Motor neuron (in vitro differentiated cells): ENCODE measurements at regions not wholly inside any gene's neighbourhood (a gene's known extent, or its start where the extent isn't known, plus 50 kb on each side); places are given as distances from the start of the nearest gene placed in this dataset.
A peak's percentile ranks its signal among the peaks of the same experiment; 100 is the strongest.

ENCODE experiments used
- ATAC-seq, 8 experiments: fragments of 200-7000 bp; cut with Tn5 transposase; replicated peaks in 6 of 8; 2 replicates each; pipeline ENCODE4 v1.8.0; 2021; ENCODE audit warnings: mild to moderate bottlenecking in 8 of 8, moderate library complexity in 8 of 8
- H3K27ac ChIP-seq, 2 donors: fragments of 250-450 bp; sonication (Bioruptor Pico); 2 replicates each; pipeline ENCODE4 v1.9.0; 2021; ENCODE audit warnings: antibody characterized with exemption in 2 of 2, mild to moderate bottlenecking in 2 of 2, moderate library complexity in 1 of 2
- H3K4me1 ChIP-seq, 2 donors: fragments of 250-450 bp; sonication (Bioruptor Pico); replicated peaks in 1 of 2; 2 replicates each; pipeline ENCODE4 v1.6.1; 2021; ENCODE audit warnings: antibody characterized with exemption in 2 of 2, mild to moderate bottlenecking in 2 of 2, moderate library complexity in 1 of 2
- H3K4me3 ChIP-seq, 5 donors: fragments of 250-450 bp; sonication (Bioruptor Pico); 2 replicates each; pipeline ENCODE4 v1.9.0; 2021; ENCODE audit warnings: antibody characterized with exemption in 5 of 5, mild to moderate bottlenecking in 5 of 5, moderate library complexity in 4 of 5
- WGBS, 10 experiments: fragments of 450-650 bp; shearing (Covaris generic); methylation state at CpG; one replicate each; pipeline ENCODE4 v1.0.0; 2022; 5-methylcytosine and 5-hydroxymethylcytosine counted together
- in situ Hi-C, 9 experiments: fragments of 400-800 bp; cut with MboI; loops; one replicate each; pipeline ENCODE4 v1.15.0; 2021; ENCODE audit warnings: low sequenced_read_pairs in 9 of 9, low pct_unique_long_range_greater_than_20kb in 2 of 9; ENCODE audit not compliant: unreplicated experiment in 9 of 9

GRCh38 chr11:115706626-115707135, 202.5 kb upstream of the CADM1 start:
- in situ Hi-C loops: no loop called here

GRCh38 chr11:115705200-115705599, 201.0 kb upstream of the CADM1 start:
- H3K4me3 ChIP-seq: no peak overlapping the region
- in situ Hi-C loops: no loop called here
- ATAC-seq: no peak
- no peak overlapping the region for H3K27ac ChIP-seq
- peaks cover 8 to 21% of the 10 kb centered on the region in 2 donors for H3K4me1 ChIP-seq
- WGBS, 10 experiments: 14 to 63% (median 50%) methylated on average over 1 to 2 of the region's 2 CpGs; no CpG with 5 or more reads in 5 of the 10 experiments

More at GRCh38 chr11:115706626-115707135, 202.5 kb upstream of the CADM1 start:
- H3K4me1 ChIP-seq: peaks cover 8 to 32% of the 10 kb centered on the region in 2 donors
- ATAC-seq: no peak
- WGBS, 10 experiments: 33 to 100% (median 64%) methylated on average over 1 of the region's 1 CpG; no CpG with 5 or more reads in 4 of the 10 experiments
- no peak overlapping the region for H3K27ac ChIP-seq
- H3K4me3 ChIP-seq: no peak overlapping the region

GRCh38 chr11:115700981-115701875, 197.0 kb upstream of the CADM1 start:
- in situ Hi-C loops: no loop called here
- Histone ChIP-seq H3K4me1 (peaks cover 15 to 24% of the 10 kb centered on the region in 2 donors), H3K4me3 (no peak overlapping the region), H3K27ac (no peak overlapping the region)
- 0 to 82% (median 60%) methylated on average over 1 to 6 of the region's 12 CpGs; no CpG with 5 or more reads in 2 of the 10 experiments for WGBS, 10 experiments
- peak in 1 of 8 experiments; percentile 23 for ATAC-seq

GRCh38 chr11:115700496-115700895, 196.3 kb upstream of the CADM1 start:
- 3 to 79% (median 58%) methylated on average over 2 to 4 of the region's 4 CpGs; no CpG with 5 or more reads in 2 of the 10 experiments for WGBS, 10 experiments
- Histone ChIP-seq H3K4me1 (peaks cover 22 to 31% of the 10 kb centered on the region in 2 donors), H3K4me3 (no peak overlapping the region), H3K27ac (no peak overlapping the region)
- ATAC-seq: no peak
- in situ Hi-C loops: no loop called here

GRCh38 chr11:115699733-115700132, 195.5 kb upstream of the CADM1 start:
- WGBS, 10 experiments: 20 to 83% (median 56%) methylated on average over 1 to 2 of the region's 3 CpGs; no CpG with 5 or more reads in 5 of the 10 experiments
- H3K27ac ChIP-seq: no peak overlapping the region
- H3K4me1 ChIP-seq: peaks cover 27 to 35% of the 10 kb centered on the region in 2 donors

GRCh38 chr11:115699326-115699725, 195.1 kb upstream of the CADM1 start:
- in situ Hi-C loops: no loop called here
- peaks cover 27 to 35% of the 10 kb centered on the region in 2 donors for H3K4me1 ChIP-seq
- ATAC-seq: no peak
- H3K27ac ChIP-seq: no peak overlapping the region
- no peak overlapping the region for H3K4me3 ChIP-seq
- WGBS, 10 experiments: 0 to 100% (median 40%) methylated on average over 1 to 4 of the region's 5 CpGs; no CpG with 5 or more reads in 2 of the 10 experiments

More at GRCh38 chr11:115699733-115700132, 195.5 kb upstream of the CADM1 start:
- in situ Hi-C loops: no loop called here
- H3K4me3 ChIP-seq: no peak overlapping the region
- ATAC-seq: peak in 5 of 8 experiments; percentile 26 to 86 (median 57)

GRCh38 chr11:115698243-115698642, 194.0 kb upstream of the CADM1 start:
- WGBS, 10 experiments: 21 to 100% (median 80%) methylated on average over 1 to 4 of the region's 4 CpGs
- Histone ChIP-seq H3K4me3 (no peak overlapping the region), H3K4me1 (peaks cover 27 to 35% of the 10 kb centered on the region in 2 donors), H3K27ac (no peak overlapping the region)
- no peak for ATAC-seq
- in situ Hi-C loops: no loop called here

- H3K27ac ChIP-seq: no peak overlapping the region
- ATAC-seq: peak in 6 of 8 experiments; percentile 15 to 70 (median 56)
- no peak overlapping the region for H3K4me3 ChIP-seq
- in situ Hi-C loops: no loop called here
- peaks cover 22 to 32% of the 10 kb centered on the region in 2 donors for H3K4me1 ChIP-seq
- 0 to 90% (median 55%) methylated on average over 1 to 3 of the region's 4 CpGs; no CpG with 5 or more reads in 4 of the 10 experiments for WGBS, 10 experiments
Measured at GRCh38 chr11:115696563-115696962, 192.3 kb upstream of the CADM1 start.

GRCh38 chr11:115695677-115696364, 191.6 kb upstream of the CADM1 start:
- H3K4me3 ChIP-seq: no peak overlapping the region
- peak in 5 of 8 experiments; percentile 38 to 70 (median 66) for ATAC-seq
- peak overlapping the region in 1 of 2 donors; percentile 43 for H3K27ac ChIP-seq
- 0 to 57% (median 40%) methylated on average over 1 to 2 of the region's 5 CpGs; no CpG with 5 or more reads in 5 of the 10 experiments for WGBS, 10 experiments
- in situ Hi-C loops: no loop called here
- peaks cover 19 to 29% of the 10 kb centered on the region in 2 donors for H3K4me1 ChIP-seq

- no peak overlapping the region for H3K27ac ChIP-seq
- H3K4me3 ChIP-seq: no peak overlapping the region
- ATAC-seq: no peak
- peaks cover 23 to 27% of the 10 kb centered on the region in 2 donors for H3K4me1 ChIP-seq
- in situ Hi-C loops: no loop called here
- WGBS, 10 experiments: 33 to 100% (median 89%) methylated on average over 1 to 3 of the region's 3 CpGs; no CpG with 5 or more reads in 6 of the 10 experiments
Measured at GRCh38 chr11:115693002-115693401, 188.8 kb upstream of the CADM1 start.

- no peak for ATAC-seq
- in situ Hi-C loops: no loop called here
- Histone ChIP-seq H3K27ac (no peak overlapping the region), H3K4me1 (peaks cover 13 to 18% of the 10 kb centered on the region in 2 donors), H3K4me3 (no peak overlapping the region)
- WGBS, 10 experiments: 6 to 100% (median 67%) methylated on average over 2 to 3 of the region's 3 CpGs; no CpG with 5 or more reads in 1 of the 10 experiments
Measured at GRCh38 chr11:115691030-115691429, 186.8 kb upstream of the CADM1 start.

- WGBS, 10 experiments: 0 to 100% (median 50%) methylated on average over 1 to 4 of the region's 5 CpGs; no CpG with 5 or more reads in 4 of the 10 experiments
- Histone ChIP-seq H3K27ac (no peak overlapping the region), H3K4me3 (no peak overlapping the region), H3K4me1 (peaks cover 3 to 8% of the 10 kb centered on the region in 2 donors)
- no peak for ATAC-seq
- in situ Hi-C loops: no loop called here
Measured at GRCh38 chr11:115687934-115688333, 183.7 kb upstream of the CADM1 start.

- no peak overlapping the region for H3K4me3 ChIP-seq
- in situ Hi-C loops: no loop called here
- H3K4me1 ChIP-seq: peaks cover 6 to 7% of the 10 kb centered on the region in 2 donors
- no peak overlapping the region for H3K27ac ChIP-seq
- WGBS, 10 experiments: 8 to 89% (median 66%) methylated on average over 4 to 8 of the region's 8 CpGs
- ATAC-seq: no peak
Measured at GRCh38 chr11:115684699-115685098, 180.5 kb upstream of the CADM1 start.
